HG02610 (cell line): ENCODE measurements at regions not wholly inside any gene's neighbourhood (a gene's known extent, or its start where the extent isn't known, plus 50 kb on each side); places are given as distances from the start of the nearest gene placed in this dataset.
"Not testable (repeated sequence)": the region's sequence is repeated elsewhere in the genome, so short reads cannot be mapped to it uniquely, and the experiment has no call there.

Experiments
- ATAC-seq: cut with Tn5 transposase; IDR thresholded peaks from one replicate; pipeline ENCODE4 v1.9.1; 2021; ENCODE audit warnings: mild to moderate bottlenecking, moderate library complexity; ENCODE audit not compliant: unreplicated experiment

DNA sequence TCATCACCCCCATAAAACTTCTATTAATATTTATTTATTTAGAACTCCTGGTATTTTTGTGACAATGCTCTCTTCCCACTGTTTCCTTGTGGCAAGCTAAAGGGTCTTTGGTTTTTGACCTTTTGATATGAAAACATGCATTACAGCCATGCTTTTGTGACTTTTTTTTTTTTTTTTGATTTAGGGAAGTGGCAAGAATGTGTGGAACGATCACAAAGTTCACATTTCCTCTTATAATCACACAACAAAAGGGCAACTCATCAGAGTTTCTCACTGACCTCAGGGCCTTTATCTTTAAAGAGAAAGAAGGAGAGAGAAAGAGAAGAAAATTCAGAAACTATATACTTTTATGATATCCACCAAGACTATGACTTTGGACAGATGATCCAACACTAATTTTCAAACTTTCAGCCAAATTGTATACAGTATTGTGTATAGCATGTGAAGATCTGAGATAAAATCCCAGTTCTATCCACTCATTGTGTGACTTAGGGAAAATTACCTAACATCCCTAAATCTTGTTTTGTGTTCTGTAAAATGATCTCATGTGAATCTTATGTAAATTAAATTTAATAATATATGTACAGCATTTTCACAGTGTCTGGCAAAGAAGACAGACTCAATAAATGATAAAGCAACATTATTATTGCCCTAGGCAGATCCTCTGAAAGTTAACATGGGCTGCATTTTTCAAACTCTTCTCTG lies 106.8 kb upstream of the MARCKS start:
- ATAC-seq = no peak

DNA sequence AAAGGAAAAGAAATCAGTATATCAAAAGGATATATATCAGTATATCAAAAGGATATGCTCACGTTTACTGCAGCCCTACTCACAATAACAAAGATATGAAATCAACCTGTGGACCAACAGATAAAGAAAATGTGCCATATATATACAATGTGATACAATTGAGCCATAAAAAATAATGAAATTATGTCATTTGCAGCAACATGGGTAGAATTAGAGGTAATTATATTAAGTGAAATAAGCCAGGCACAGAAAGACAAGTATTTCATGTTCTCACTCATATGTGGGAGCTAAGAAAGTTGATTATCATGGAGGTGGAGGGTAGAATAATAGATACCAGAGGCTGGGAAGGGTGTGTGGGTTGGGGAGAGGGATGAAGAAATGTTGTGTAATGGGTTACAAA lies 102.9 kb upstream of the MARCKS start:
- ATAC-seq = no peak

DNA sequence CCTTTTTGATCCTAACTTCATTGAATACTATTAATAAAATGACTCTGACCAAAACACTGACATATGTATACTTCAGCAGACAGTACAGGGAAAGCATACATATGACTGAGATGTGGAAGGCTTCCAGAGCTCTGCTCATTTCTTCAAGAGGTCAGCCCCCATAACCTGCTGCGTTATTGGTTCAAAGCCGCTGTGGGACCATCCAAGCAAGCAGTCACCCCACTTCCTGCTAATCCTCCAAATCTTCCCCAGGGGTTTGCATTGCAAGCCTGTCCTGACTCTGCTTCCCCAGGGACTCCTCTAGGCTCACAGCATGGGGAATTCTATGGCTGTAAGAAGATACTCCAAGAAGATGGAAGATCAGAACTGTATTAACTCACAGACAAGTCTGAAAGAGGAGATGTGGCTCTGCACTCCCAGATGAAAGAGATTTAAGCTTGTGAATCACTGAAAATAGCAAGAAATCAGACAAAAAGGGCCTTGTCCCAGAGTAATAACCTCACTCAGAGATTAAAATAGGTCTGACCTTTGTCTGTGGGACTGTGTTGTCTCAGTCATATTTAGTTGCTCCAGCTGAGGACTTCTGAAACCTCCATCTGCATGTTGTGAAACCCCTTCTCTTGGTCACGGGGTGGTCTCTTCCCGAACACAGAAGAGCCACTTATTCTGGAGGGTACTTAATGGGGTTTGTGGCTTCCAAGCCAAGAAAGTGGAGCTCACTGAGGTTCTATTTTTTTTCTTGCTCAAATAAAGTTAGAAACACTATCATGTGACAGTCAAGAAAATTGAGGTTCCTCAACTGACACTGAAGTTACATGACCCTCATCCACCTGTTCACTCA lies 101.5 kb upstream of the MARCKS start:
- peak; percentile 78 for ATAC-seq

DNA sequence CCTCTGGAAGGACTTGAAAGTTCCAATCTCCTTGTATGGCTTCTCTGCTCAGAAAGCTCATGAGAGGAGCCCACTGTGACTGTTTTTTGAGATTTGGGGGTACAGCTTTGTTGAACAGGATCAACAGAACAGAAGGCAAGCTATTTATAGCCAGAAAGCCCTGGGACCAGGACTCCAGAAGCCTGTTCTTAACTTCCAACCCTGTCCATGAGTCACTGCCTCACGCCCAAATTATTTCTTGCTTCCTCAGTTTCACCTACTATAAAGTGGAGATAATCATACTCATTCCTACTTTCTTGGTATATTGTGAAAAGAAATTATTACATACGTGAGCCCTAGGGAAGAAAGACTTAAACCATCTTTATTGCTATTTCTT lies 100.9 kb upstream of the MARCKS start:
- no peak for ATAC-seq

DNA sequence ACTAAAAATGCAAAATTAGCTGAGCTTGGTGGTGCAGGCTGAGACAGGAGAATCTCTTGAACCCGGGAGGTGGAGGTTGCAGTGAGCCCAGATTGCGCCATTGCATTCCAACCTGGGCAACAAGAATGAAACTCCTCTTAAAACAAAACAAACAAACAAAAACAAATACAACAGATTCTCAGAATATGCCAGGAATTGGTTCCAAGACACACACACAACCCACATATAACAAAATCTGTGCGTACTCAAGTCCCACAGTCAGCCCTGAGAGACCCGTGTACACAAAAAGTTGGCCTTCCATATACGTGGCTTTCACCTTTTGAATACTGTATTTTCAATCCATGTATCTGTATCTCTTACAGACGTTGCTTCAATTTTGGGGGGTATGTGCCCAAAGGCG lies 98.9 kb upstream of the MARCKS start:
- no peak for ATAC-seq

DNA sequence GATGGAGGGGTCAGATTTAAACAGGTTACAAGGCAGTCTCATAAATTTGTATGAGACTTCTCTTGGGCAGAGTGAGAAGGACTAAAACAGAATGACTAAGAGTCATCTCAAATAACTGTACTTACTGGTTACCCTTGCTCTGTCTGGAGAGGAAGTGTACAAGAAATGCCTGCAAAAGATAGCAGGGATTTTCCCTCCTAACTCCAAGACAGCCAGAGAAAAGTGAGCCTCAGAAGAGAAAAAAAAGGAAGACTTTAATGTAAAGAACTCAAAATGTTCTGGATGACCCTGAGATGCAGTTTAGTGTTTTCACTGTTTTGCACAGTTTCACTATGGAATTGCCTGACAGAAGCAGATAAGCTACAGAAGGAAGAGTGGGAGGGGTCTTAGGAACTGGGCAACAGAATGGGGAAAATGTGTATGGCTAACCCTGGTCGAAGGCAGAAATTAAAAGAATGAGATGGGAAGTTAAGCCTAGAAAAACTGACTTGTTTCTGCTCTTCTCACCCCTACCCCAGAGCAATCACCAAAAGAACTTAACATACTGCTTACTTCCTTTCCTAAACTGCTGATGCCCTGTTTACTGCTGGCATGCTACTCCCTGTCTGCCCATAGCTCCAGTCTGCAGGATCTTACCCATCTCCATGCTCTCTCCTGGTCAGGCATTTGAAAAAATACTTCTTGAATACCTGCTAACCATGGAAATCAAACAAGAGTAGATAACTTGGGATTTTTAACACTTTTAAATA lies 98.1 kb upstream of the MARCKS start:
- ATAC-seq = peak; percentile 37

DNA sequence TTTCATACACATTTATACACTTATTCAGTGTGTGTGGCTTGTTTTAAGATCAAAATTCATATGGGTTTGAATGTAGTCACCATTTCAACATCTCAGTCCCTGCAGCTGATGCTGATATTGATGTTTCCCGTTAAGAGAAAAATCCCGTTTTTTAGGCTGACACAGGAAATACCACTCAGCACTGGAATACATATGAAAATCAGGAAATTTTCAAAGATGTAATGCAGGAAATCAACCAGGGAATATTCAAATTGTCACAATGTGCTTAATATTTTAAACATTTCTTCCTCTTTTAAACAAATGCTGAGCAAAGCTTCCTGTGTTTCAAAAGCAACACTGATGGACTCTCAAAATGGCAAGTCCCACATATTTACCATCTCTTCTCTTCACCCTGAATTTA lies 94.5 kb upstream of the MARCKS start:
- no peak for ATAC-seq

DNA sequence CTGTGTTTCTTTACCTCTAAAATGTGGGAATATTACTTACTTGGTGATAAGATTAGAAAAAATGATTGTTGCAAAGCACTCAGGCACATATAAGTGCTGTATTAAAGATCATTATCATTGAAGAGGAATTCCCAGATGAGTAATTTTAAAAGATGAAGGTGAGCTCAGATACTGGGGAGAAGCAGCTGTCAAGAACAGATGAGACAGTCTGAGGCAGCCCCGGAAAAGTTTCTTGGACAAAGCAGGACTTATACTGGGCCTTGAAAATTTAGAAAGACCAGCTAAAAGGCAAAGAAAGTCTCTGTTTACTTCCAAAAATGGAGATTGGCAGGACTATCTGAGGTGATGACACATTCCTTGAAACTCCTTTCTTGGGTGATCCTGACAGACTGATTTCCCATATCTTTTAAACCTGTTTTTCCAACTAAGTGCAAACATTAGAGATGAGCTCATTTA lies 93.8 kb upstream of the MARCKS start:
- peak; percentile 24 for ATAC-seq

DNA sequence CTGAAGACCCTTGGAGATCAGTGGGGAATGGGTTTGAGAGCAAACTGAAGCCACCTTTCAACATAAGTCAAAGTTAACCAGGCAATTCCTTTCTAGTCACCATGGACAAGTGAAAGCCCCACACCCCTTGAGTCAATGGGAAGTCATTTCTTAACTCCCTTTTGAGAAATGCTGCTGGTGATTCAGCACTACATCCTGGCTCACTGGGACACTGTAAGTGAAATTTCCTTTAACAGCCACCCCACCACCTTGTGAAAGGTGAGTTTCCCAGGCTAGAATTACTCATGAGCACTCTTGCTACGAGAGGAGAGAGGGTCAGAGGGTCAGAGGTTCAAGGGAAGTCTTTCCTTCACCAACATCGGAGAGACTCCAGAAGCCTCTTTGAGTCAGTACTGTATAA lies 93.3 kb upstream of the MARCKS start:
- peak; percentile 92 for ATAC-seq

DNA sequence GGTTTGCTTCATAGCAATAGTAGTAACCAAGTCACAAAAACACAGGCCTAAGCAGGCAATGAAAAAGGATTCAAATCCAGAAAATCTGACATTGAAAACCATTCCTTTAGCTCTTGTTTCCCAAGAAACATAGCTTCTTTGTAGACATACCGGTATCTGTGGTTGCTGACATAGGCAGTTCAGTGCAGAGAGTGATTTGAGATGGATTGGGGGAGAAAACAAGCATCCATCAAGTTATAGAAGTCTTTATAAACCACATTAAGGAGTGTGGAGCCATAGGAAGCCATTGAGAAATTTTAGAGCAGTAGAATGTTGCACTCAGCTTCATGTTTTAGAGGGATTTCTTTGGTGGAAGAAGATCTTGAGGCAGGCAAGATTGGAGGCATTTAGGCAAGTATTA lies 91.2 kb upstream of the MARCKS start:
- ATAC-seq = no peak

DNA sequence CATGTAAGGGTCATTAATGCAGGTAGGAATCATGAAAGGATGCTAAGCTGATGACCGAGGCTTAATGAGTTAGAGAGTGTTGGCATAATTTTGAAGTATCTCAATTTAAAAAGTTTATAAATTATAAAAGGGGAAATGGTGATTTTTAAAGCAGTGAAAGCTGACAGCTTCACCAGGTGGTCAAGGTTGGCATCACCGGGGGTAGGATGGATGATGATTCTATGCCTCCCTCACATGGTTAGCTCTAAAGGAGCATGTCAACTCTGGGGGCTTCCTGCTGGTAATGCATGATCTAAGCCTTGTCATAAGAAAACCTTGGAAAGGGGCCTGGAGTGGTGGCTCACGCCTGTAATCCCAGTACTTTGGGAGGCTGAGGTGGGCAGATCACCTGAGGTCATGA lies 89.2 kb upstream of the MARCKS start:
- ATAC-seq = no peak

DNA sequence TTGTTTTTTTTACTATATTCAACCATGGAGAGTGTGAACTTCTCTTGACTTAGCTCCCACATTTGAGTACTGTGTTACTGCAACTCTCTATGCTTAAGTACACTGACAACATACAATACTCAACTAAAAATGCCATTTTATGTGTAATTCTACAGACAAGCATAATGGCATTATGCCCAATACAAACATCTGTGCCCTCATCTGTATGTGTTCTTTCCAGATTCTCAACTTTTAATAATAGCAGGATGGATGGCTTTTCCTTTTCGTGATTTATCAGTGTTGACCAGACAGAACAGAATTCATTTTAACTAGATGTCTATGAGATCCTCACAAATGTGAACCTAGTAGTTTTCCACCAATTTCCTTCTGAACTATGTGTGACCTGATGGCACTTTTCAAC lies 84.2 kb upstream of the MARCKS start:
- ATAC-seq = no peak

DNA sequence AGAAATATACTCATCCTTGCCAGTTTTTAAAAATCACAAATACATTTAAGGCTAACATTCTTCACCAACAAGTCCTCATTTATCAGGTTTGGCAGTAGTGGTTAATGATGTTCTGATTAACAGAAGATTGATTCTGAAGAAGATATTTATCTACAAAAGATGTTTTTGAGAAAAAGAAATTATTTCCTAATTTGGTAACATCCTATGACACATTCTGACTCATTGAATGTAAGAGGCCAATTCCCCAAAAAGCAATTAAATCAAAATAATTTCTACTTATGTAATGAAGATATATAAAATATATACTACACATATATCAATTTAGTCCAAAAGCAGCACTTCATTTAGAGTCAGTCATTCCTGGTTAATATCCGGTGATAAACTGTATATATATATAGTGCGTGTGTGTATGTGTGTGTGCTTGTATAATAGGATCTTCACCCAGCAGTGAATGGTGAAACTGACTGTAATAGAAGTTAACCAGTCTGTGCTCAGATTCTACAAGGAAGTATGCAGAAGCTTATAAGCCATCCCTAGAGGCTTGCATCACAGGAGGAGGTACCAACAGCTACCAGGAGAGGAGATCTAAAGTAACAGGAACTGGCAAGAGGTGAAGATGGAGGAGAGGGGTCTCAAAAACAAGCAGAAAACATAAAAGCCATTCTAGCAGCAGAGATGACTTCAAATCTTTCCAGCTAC lies 82.9 kb upstream of the MARCKS start:
- ATAC-seq = peak; percentile 45

DNA sequence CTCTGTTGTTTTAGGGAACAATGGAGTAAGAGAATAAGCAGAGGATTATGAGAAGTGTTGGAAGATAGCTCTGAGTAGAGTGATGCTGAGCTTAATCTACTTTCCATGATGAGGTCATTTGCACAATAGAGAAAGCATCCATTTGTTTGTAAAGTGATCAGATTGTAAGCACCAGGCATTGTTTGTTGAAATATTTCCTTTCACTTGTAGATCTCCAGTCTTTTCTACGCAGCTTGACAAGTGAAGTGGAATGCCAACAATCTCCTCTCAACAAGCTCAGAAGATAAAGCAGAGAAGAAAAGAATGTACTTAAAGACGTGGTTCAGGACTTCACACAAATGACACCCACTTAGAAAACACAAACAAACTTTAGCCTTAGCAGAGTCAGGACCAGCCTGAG lies 80.1 kb upstream of the MARCKS start:
- no peak for ATAC-seq

DNA sequence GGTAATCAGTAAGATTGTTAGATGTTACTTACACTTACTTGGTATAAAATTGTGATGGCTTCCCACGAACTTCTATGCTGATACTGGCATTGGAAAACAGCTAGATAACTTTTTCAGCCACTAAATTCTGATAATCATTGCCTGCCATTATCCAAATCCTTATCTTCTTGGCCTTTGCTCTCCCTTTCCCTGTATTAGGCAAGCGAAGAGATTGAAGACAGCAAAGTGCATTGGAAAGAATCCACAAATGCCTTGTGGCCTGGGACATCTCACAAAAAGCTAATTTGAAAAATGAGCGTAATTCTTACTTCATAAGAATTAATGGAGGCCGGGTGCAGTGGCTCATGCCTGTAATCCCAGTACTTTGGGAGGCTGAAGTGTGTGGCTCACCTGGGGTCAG lies 79.5 kb upstream of the MARCKS start:
- no peak for ATAC-seq

DNA sequence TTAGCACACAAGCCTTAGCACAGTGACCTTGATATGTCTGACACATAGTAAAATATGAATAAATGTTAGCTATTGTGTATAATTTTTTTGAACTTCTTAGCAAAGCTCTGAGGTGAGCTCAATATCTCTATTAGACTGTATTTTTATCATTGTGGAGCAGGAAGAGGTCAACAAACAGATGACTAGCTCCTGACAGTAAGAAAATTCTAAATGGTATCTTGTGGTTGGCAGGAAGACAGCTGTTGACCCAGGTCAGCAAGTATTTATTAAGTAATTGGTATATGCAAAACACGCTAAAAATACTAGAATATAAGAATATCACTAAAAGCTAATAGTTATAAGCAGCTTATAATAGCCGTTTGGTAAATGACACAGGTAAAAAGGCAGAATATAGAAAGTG lies 77.5 kb upstream of the MARCKS start:
- ATAC-seq = no peak

DNA sequence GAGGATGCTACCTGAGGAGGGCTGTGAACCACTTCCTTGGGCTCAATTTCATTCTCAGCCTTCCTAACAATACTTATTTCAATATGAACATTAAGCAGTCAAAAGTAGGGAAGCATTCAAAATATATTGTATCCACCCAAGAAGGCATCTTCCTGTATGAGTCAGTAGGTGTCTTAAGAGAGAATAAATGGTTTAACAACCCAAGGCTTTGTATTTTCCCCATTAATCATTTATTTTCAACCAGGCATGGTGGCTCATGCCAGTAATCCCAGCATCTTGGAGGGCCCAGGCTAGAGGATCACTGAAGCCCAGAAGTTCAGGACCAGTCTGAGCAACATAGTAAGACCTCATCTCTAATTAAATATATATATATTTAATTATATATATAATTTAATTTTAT lies 74.5 kb upstream of the MARCKS start:
- no peak for ATAC-seq

DNA sequence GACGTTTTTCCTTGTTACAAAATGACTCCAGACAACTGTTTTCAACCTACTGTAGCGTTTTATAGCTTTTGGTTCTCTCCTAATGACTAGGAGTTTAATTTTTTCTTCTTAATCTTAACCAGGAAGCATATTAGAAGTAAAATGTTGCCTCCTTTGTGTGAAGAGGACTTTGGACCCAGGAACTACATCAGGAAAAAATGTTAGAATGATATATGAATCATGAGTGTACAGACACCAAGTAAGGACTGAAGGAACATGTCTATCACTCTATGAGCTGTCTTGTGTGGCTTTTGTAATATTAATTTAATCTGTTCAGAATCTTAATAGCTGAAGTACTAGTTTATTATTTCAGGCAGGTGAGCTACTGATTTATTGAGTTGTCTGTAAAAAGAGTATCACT lies 71.0 kb upstream of the MARCKS start:
- ATAC-seq = no peak

DNA sequence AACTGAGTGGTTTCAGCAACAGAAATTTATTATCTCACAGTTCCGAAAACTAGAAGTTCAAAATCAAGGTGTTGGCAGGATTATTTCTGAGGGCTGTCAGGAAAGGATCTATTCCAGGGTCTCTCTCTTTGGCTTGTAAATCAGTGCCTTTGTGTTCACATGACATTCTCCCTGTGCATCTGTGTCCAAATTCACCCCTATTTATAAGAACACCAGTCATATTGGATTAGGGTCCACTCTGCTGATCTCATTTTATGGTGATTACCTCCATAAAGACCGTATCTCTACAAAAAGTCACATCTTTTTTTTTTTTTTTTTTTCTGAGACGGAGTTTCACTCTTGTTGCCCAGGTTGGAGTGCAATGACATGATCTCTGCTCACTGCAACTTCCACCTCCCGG lies 68.6 kb upstream of the MARCKS start:
- ATAC-seq = no peak

DNA sequence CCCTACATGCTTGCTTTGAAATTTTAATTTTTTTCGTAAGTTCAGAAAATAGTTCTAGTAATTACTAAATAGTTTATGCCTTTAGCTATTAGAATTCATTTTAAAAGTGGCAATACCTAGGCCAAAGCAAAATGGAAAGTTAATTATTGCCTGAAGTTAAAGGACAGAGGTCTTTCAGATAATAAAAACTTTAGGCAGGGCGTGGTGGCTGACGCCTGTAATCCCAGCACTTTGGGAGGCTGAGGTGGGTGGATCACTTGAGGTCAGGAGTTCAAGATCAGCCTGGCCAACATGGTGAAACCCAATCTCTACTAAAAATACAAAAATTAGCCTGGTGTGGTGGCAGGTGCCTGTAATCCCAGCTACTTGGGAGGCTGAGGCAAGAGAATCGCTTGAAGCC lies 65.9 kb upstream of the MARCKS start:
- ATAC-seq = not testable (repeated sequence)

DNA sequence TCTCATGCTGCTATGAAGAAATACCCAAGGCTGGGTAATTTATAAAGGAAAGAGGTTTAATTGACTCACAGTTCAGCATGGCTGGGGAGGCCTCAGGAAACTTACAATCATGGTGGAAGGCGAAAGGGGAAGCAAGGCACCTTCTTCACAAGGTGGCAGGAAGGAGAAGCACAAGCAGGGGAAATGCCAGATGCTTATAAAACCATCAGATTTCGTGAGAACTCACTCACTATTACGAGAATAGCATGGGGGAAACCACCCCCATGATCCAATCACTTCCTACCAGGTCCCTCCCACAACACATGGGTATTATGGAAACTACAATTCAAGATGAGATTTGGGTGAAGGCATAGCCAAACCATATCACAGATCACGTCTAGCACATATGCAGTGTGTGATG lies 61.8 kb upstream of the MARCKS start:
- ATAC-seq = not testable (repeated sequence)
